Iris pigment epithelial cell (primary cell): ENCODE measurements at regions not wholly inside any gene's neighbourhood (a gene's known extent, or its start where the extent isn't known, plus 50 kb on each side); places are given as distances from the start of the nearest gene placed in this dataset.

ENCODE experiments used
- DNase-seq: peaks from one replicate; pipeline ENCODE4 v3.0.0-alpha.2; 2011; ENCODE audit warnings: low read depth

DNA sequence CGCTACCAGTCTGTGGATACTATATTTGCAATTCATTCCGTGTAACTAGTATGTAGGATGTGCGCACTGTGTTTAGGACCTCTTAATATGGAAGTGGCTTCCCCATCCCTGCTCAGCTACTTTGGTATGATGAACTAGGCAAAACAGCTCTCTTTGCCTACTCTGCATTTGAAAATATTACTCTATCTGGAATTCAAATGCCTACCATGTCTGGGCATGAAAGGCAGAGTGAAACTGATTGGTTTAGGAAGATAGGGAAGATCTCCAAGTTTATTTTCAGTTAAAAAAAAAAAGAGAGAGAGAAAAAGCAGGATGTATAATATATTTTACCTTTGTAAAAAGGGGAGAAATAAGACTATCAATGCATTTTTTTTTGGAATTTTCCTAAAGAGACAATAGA is 74.1 kb upstream of the ELL2 start:
- no peak for DNase-seq

DNA sequence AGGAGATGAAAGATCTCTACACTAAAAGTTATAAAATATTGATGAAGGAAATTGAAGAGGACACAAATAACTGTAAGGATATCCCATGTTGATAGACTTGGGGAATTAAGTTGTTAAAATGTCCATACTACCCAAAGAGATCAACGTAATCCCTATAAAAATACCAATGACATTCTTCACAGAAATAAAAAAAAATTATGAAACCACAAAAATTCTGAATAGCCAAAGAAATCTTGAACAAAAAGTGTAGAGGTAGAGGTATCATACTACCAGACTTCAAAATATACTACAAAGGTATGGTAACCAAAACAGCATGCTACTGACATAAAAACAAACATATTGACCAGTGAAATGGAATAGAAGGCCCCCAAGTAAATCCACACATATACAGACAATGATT is 71.5 kb upstream of the ELL2 start:
- no peak for DNase-seq

DNA sequence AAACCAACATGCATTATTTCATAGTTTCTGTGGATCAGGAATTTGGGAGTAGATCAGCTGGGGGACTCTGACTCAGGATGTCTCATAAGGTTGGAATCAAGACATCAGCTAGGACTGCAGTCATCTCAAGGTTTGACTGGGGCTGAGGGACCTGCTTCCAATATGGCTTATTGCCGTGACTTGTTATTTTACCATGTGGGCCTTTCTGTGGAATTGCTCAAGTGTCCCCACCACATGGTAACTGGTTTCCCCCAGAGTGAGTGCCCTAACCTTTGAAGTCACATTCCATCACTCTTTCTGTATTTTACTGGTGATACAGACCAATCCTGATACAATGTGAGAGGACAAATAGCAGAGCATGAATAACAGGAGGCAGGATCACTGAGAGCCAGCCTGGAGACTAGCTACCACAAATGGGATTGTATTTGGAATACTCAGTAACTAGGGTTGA is 70.2 kb upstream of the ELL2 start:
- peak; percentile 74 for DNase-seq

DNA sequence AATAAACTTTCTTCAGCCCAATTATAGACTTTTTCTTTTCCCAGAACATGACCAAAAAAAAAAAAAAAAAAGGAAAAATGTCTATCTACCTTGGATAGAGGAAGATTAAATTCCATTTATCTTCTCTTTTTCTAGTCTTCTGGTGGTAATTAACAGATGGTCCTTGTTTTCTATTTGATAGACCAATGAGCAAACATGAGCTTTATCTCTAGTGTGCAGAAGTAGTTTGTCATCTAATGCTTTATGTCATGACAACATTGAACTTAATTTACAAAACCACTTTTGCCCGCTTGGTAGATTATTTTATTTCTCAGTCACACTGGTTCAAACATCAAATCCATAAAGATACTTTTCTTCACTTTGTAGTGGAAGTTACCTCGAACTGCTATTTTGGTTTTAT is 69.5 kb upstream of the ELL2 start:
- no peak for DNase-seq

DNA sequence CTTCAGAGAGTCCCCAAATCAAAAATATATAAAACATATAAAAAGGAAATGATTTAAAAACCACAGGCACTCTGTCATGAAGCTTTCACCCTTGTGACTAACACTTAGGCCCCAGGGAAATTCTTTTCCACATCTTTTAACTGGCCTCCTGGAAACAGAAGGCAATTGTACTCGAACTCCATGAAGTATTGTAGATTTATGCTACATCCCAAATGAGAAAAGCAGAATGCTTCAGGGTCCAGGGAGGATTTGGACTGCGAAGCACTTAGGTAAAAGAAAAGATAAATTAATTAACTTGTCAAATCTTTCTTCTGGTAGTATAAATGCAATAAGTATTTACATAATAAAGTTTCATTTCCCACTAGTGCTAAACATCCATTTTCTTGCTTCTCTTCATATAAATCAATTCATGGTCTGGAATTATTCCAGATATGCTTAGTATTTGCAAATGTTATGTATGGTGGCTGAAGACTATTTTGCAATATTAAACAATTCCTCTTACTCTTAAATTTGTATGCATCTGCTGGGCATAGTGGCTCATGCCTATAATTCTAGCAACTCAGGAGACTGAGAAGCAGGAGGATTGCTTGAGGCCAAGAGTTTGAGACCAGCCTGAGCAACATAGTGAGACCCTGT is 64.9 kb upstream of the ELL2 start:
- DNase-seq, result peak; percentile 60

DNA sequence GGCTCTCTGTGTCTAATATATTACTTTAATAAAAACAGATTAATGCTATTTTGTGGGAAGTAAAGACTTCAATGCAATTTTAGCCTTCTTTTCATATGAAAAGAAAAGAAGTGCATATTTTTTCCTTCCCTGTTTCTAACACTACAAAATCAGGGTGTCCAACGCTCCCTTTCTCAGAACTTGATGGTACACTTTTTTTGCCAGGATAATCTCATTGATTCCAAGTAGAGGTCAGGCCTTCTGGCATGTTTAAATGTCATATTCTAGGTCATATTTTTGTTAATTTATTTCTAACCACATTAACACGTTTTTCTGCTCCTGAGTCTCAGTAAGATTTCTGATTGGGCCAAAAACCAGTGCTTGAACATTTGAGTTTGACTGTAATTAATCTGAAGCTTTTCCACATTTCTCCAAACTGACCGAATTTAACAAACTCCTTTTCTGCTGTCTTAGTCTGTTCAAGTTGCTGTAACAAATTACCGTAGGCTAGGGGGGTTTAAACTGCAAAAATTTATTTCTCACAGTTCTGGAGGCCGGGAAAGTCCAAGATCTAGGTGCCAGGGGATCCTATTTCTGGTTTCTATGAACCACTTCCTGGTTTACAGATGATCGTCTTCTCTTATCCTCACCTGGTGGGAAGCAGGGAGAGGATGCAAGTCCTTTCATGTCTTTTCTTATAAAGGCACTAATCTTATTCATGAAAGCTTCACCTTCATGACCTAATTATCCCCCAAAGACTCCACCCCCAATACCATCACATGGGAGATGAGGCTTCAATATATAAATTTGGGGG is 63.2 kb upstream of the ELL2 start:
- no peak for DNase-seq

DNA sequence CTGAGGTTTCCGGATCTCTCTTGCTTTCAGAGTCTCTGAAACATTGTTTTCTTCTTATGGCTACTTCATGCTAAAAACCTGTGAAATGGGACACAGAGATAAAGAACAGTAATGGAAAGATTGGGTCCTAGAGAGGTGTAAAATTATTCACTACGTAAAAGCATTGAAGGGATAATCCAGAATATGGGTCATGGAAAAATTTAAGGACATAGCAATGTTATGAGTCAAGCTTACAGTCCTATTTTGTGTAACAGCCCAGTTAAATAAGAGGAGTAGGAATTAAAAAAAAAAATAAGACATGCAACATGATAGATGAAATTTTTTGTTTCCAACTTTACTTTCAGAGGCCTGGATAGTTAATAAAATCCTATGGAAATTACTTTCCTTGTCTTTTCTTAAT is 61.9 kb upstream of the ELL2 start:
- DNase-seq, result peak; percentile 81

DNA sequence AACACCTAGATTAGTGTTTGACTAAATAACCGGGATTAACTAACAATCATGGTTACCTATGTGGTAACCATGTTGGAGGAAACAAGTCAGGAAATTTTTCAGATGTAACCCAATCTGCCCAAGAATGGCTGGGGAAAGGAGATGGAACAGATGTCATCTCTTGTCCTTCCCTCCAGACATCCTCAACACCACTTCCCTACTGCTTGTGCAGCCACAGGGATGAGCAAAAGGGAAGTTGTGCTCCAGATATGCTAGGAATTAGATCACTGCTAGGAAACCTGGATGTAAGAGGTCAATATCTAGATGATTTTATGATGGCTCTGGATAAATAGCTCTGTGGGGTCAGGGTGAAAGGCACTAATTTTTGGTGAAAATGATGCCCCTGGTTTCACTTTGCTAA is 61.3 kb upstream of the ELL2 start:
- DNase-seq, result no peak

DNA sequence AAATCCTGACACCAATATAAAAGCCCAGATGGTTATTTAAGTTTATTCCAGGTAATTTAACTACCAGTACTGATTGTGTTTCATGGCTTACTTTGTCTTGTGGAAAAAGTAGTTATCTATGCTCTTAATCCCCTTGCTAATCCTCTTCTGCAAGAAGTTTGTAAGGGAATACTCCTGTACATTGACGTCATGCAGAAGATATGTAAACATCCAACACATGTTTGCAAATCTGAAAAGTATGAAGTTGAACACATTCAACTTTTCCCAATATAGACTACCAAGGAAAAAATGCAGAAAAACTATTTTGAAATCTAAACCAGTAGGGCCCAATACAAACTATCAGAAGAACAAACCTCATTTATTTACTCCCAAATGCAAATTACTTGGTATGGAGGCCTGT is 56.3 kb upstream of the ELL2 start:
- DNase-seq, result peak; percentile 95

DNA sequence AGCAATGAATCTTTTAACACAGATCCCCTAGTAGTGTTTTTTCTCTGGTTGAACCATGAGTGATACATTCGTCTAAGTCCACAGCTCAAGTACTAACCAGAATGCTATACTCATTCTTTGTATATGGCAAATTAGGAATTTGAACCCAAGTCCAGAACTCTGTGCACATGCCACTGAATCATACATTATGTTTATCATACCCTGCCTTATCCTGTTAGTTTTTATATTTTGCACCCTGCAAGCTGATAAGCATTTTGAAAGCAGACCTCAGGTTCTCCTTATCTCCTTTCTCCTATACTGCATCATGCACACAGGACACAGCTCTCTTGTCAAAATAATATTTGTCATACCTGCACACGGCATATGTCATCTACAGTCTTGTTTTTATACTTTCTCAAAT is 54.6 kb upstream of the ELL2 start:
- no peak for DNase-seq

DNA sequence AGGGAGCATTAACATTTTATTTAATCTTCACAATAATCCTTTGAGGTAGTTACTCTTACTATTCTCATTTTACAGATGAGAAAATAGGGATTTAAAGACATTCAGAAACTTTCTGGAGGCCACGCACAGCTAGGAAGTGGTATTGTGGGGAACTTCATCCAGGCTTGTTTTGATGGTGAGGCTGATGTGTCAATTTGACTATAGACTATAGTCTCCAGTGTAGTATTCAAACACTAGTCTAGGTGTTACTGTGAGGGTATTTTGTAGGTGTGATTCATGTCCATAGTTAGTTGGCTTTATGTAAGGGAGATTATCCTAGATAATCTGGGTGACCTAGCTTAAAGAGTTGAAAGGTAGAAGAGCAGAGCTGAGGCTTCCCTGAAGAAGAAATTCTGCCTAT is 54.1 kb upstream of the ELL2 start:
- no peak for DNase-seq

DNA sequence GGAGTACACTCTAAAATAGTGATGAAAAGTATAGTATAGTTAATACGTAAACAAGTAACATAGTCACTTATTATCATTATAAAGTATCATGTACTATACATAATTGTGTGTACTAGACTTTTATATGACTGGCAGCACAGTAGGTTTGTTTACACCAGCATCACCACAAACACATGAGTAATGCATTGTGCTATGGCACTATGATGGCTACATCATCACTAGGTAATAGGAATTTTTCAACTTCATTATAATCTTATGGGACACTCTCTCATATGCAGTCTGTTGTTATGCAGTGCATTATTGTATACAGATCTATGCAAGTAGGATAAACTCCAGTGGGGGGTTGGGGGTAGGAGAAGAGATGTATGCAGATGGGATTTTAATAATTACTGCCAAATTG is 52.7 kb upstream of the ELL2 start:
- no peak for DNase-seq

DNA sequence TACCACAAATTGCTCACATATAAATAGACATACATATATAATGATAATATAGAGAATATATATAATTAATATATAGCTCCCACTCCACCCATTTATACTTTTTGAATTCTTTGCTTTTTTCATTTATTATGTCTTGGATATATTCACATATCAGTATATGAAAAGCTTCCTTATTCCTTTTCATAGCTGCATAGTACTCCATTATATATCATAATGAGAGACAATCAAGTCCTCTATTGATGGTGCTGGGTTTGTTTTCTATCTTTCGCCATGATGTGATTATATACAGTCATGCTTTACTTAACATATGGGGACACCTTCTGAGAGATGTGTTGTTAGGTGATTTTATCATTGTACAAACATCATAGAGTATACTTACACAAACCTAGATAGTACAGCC is 51.6 kb upstream of the ELL2 start:
- no peak for DNase-seq

DNA sequence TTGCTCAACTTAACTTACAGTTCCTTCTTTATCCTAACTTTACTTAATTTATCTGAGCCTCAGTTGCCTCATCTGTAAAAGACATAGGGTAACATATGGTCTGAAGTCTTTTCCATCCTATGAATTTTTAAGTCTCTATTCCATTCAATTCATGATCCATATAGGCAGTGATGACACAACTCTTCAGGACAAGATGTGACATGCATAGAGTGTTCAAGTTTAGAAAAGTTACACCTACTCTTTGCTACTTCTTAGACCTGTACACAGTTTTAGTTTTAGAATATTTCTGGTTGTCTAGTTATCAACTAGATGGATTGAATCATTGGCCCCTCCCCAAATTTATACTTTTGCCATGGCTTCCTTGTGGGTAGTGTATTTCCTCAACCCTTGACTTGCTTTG is 50.7 kb upstream of the ELL2 start:
- DNase-seq, result no peak
